ENCODE measurements at regions not wholly inside any gene's neighbourhood (a gene's known extent, or its start where the extent isn't known, plus 50 kb on each side); places are given as distances from the start of the nearest gene placed in this dataset.
"Not testable (repeated sequence)": the region's sequence is repeated elsewhere in the genome, so short reads cannot be mapped to it uniquely, and the experiment has no call there.

GRCh38 chr12:68478516-68479260 is 132.0 kb upstream of the RAP1B start:
- no peak for DNase-seq (ENCODE audit: low read depth in 2 of 2, low spot score in 1 of 2)

GRCh38 chr12:68479261-68479895 is 131.3 kb upstream of the RAP1B start:
- no peak for DNase-seq (ENCODE audit: low read depth in 2 of 2, low spot score in 1 of 2)

DNA sequence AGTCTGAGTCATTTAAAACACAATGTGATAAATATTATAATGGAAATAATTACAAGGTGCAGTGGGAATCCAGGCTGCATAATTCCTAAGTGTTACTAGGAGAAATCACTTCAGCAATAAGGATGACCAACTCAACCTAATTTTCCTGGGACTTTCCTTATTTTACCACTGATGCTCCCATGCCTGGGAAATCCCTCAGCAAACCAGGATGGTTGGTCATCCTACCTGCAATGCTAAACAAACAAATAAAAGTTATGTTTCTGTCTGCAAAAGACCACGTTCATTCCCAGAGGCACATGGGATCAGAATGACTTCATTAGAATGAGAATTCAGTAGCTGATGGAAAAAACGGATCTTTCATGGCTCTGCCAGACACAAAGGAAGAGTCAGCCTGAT is 130.8 kb upstream of the RAP1B start:
- no peak for DNase-seq (ENCODE audit: low read depth in 2 of 2, low spot score in 1 of 2)

GRCh38 chr12:68480526-68480925 is 130.2 kb upstream of the RAP1B start:
- no peak for DNase-seq (ENCODE audit: low read depth in 2 of 2, low spot score in 1 of 2)

DNA sequence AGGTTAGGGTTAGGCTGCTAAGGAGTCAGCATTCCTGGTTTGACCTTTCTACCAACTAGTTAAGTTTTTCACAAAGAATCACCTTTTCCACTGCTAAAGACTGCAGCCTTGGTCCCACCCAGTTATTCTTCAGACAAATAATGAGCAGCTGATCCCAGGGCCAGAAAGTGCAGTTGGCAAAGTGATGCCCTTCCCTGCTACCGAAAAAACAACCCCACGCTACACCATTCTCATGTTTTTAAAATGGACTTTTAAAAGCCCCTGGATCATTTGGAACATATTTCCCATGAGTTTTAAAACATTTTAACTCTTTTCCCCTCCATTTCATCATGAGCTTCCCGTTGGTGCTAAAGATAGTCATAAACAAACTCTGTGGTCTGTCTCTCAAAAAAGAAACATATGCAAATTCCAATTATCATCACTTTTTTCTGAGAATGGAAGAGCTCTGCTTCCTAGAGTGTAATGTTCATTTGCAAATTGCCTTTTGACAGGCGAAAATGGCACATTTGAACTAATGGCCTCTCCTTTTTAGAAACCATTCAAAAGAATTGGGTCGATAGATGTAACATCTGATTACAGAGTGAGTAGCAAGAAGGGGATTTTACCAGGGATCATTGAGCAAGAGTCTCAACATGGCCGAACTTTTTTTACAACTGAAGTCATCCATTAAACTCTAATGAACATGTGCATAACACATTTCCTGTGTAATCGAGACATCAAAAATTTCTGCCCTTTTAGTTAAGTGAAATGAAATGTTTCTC is 129.3 kb upstream of the RAP1B start:
- DNase-seq (ENCODE audit: low read depth in 2 of 2, low spot score in 1 of 2) = no peak

GRCh38 chr12:68482014-68482413 is 128.7 kb upstream of the RAP1B start:
- DNase-seq (ENCODE audit: low read depth in 2 of 2, low spot score in 1 of 2) = no peak

DNA sequence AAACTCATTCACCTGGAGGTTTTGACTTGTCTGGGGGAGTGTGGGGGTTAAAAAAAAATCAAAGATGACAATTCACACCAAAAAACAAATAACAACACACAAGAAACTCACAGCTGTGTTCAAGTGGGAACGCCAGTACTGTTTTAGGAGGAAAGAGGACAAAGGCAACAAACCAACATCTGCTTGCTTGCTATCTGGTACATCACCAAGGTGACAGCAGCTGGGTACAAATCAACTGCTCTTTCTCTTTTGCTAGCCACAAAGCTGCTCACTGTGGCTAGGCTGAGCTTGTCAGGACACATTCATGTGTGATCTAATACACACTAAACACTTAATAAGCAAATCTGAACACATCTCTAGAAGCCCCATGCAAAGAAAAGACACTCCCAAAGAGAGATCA is 128.0 kb upstream of the RAP1B start:
- DNase-seq (ENCODE audit: low read depth in 2 of 2, low spot score in 1 of 2) = no peak

GRCh38 chr12:68483592-68484383 is 126.9 kb upstream of the RAP1B start:
- no peak for DNase-seq (ENCODE audit: low read depth in 2 of 2, low spot score in 1 of 2)

- not testable (repeated sequence) for DNase-seq (ENCODE audit: low read depth in 2 of 2, low spot score in 1 of 2)
These were observed 126.1 kb upstream of the RAP1B start for GRCh38 chr12:68484578-68484977.

- not testable (repeated sequence) for DNase-seq (ENCODE audit: low read depth in 2 of 2, low spot score in 1 of 2)
These were observed 124.2 kb upstream of the RAP1B start for GRCh38 chr12:68486449-68486848.

DNA sequence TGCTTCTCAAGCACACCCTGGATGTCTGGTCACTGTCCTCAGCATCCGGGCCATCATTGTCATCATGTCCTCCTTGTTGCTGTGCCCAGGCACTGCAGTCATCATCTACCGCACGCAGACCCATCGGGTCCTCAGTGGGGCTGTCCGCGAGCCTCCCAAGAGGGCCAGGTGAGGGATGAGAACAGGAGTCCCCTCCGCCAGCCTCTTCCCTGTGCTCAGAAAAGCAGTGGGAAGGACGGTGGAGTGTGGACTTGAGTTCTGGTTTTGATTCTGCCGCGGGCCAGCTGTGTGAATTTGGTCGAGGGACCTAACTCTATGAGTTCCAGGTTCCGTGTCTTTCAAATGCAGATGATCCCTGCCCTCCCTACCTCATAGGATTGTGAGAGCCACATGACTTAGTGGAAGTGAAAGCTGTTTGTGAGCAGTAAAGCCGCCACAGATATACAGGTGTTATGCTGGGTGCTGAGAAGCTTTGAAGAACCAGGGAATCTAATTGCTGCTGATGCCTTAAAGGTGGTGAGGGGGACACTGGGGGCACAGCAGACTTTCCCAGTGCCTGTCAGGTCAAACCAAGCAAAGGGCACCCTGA is 122.9 kb upstream of the RAP1B start:
- DNase-seq (ENCODE audit: low read depth in 2 of 2, low spot score in 1 of 2) = no peak

- DNase-seq (ENCODE audit: low read depth in 2 of 2, low spot score in 1 of 2) = no peak
These were observed 121.4 kb upstream of the RAP1B start for GRCh38 chr12:68489273-68489672.

DNA sequence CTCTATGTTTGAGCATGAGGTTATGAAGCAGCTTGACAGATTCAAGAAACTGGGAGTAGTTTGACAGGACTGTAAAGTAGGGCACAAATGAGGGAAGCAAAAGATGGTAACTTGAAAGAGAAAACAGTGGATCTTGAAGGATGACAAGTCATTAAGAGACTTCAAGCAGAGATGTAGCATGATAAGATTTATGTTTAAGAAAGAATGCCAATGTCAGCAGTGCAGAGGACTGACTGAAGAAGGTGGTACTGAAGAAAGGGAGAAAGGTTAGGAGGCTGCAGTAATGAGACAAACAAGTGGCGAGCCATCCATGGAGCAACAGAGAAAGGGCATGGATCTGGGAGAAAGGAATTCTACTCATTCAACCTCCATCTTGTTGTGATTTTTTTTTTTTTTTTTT is 120.2 kb upstream of the RAP1B start:
- no peak for DNase-seq (ENCODE audit: low read depth in 2 of 2, low spot score in 1 of 2)

DNA sequence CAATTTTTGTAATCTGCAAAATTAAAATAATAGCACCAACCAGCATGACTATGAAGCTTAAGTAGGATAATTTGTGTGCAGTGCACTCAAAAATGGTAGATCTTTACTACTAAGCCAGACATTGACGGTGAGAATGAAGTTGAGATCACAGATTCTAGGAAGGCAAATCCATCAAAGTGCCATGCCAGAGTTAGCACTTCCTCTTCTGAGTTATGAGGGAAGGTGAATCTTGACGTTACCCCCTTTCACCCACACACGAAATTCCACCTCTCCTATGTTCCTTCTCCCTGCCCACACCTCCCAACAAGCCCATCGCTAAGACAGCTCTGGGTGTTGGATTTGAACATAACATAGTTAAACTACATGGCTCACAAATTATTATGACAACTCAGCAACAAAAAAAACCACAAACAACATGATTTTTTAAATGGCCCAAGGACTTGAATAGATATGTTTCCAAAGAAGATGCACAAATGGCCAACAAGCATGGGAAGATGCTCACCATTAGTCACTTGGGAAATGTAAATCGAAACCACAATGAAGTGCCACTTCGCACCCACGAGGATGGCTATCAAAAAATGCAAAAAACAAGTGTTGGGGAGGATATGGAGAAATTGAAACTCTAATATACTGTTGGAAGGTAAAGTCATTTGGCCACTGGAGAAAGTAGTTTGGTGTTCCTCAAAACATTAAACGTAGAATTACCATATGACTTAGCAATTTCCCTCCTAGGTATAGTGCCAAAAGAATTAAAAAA is 119.3 kb upstream of the RAP1B start:
- no peak for DNase-seq (ENCODE audit: low read depth in 2 of 2, low spot score in 1 of 2)

- DNase-seq (ENCODE audit: low read depth in 2 of 2, low spot score in 1 of 2) = no peak
These were observed 115.2 kb upstream of the RAP1B start for GRCh38 chr12:68495336-68496070.

GRCh38 chr12:68497107-68497506 is 113.6 kb upstream of the RAP1B start:
- no peak for DNase-seq (ENCODE audit: low read depth in 2 of 2, low spot score in 1 of 2)

- no peak for DNase-seq (ENCODE audit: low read depth in 2 of 2, low spot score in 1 of 2)
These were observed 113.0 kb upstream of the RAP1B start for GRCh38 chr12:68497702-68498101.

GRCh38 chr12:68498736-68499135 is 112.0 kb upstream of the RAP1B start:
- DNase-seq (ENCODE audit: low read depth in 2 of 2, low spot score in 1 of 2) = no peak

- no peak for DNase-seq (ENCODE audit: low read depth in 2 of 2, low spot score in 1 of 2)
These were observed 111.1 kb upstream of the RAP1B start for GRCh38 chr12:68499616-68500015.

DNA sequence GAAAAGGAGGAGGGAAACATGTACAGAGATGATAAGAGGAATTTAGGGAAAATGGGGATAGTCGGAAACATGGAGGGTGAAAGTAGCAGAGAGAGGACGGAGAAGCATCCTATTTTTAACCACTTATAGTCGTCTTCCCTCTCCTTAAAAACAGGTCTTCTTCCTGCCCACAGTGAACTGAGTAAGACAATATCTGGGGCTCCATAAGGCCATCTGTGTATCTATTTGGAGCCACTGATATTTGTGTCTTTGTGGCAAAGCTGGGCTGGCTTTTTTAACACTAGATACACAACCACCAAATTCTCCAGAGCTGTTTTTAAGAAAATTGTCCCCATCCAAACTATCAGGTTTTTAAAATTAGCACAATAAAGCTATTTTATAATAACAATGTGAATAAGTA is 109.5 kb upstream of the RAP1B start:
- DNase-seq (ENCODE audit: low read depth in 2 of 2, low spot score in 1 of 2) = no peak

Measured in stimulated activated CD8-positive, alpha-beta memory T cell treated with anti-CD3 and anti-CD28 coated beads, Interleukin-4, amount 100 ng/mL, for 4 hours (primary cell).